Activated CD4-positive, alpha-beta T cell treated with anti-CD3 and anti-CD28 coated beads for 36 hours (primary cell): ENCODE measurements at regions not wholly inside any gene's neighbourhood (a gene's known extent, or its start where the extent isn't known, plus 50 kb on each side); places are given as distances from the start of the nearest gene placed in this dataset.

ENCODE experiments used
- ATAC-seq: fragments of 200-7000 bp; cut with Tn5 transposase; one replicate; pipeline ENCODE4 v1.10.0; 2021; ENCODE audit warnings: mild to moderate bottlenecking, moderate library complexity
- CTCF ChIA-PET: fragments of 350-600 bp; sonication (Branson Sonifier 250); formaldehyde crosslinking; loops from one replicate; lab custom pipeline; 2021; ENCODE audit warnings: antibody characterized with exemption; lab: Charles Lee
- POLR2A ChIA-PET: fragments of 350-600 bp; sonication (Branson Sonifier 250); formaldehyde crosslinking; loops from one replicate; lab custom pipeline; 2021; ENCODE audit warnings: antibody characterized with exemption, inconsistent platforms; lab: Charles Lee
- DNase-seq: peaks from one replicate; pipeline ENCODE4 v3.0.0-alpha.2; 2020
- H3K27ac Mint-ChIP-seq: one replicate; pipeline ENCODE4 v1.8.0; 2021; ENCODE audit warnings: mixed read lengths
- H3K27me3 Mint-ChIP-seq: one replicate; pipeline ENCODE4 v1.8.0; 2021; ENCODE audit warnings: mixed read lengths
- H3K36me3 Mint-ChIP-seq: one replicate; pipeline ENCODE4 v1.8.0; 2021; ENCODE audit warnings: low read depth, mixed read lengths
- H3K4me1 Mint-ChIP-seq: one replicate; pipeline ENCODE4 v1.8.0; 2021; ENCODE audit warnings: mixed read lengths
- H3K4me3 Mint-ChIP-seq: one replicate; pipeline ENCODE4 v1.8.0; 2021; ENCODE audit warnings: mild to moderate bottlenecking, moderate library complexity, mixed read lengths
- H3K9me3 Mint-ChIP-seq: one replicate; pipeline ENCODE4 v1.8.0; 2021; ENCODE audit warnings: low read depth, mixed read lengths
- intact Hi-C, 2 experiments: fragments of 100-400 bp; cut with DNase I in 1 of 2; cut with micrococcal nuclease in 1 of 2; formaldehyde crosslinking; loops; one replicate each; pipeline versions ENCODE4 v1.14.2 to v1.15.1; 2022 to 2024; cut with DNase I, micrococcal nuclease

- H3K27me3 Mint-ChIP-seq: peaks cover 24% of the 10 kb centered on the region
- H3K9me3 Mint-ChIP-seq: no peaks in the 10 kb centered on the region
- ChIA-PET POLR2A (no interaction called here), CTCF (no interaction called here)
- H3K4me1 Mint-ChIP-seq: no peaks in the 10 kb centered on the region
- H3K4me3 Mint-ChIP-seq: no peak overlapping the region
- DNase-seq: no peak
- intact Hi-C loops: no loop called here
- no peak overlapping the region for H3K27ac Mint-ChIP-seq
- no peaks in the 10 kb centered on the region for H3K36me3 Mint-ChIP-seq
- no peak for ATAC-seq
Measured at GRCh38 chr2:181752301-181752700, 72.0 kb upstream of the NEUROD1 start.

- POLR2A ChIA-PET: no interaction called here
Measured at GRCh38 chr2:181753686-181754085, 73.4 kb upstream of the NEUROD1 start.

DNA sequence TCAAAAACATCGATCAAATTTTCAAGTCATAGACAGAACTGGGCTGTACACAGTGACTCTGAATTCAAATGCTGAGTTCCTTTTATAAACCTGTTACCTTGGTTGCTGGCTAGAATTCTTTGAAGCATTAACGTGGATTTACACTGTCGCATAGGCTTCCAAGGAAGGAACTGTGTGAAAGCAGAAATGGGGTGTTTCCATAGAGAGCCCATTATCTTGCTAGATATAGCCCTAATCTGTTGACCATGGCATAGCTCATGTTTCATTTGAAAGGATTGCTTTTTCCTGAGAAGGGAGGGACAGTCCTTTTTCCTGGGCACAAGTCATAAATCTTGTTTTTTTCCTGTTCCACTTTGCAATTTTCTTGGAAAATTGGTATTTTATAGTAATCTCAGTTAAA is 73.8 kb upstream of the NEUROD1 start:
- H3K4me1 Mint-ChIP-seq: no peaks in the 10 kb centered on the region
- peaks cover 20% of the 10 kb centered on the region for H3K27me3 Mint-ChIP-seq
- ChIA-PET POLR2A (no interaction called here), CTCF (interaction anchor here (1.9 kb wide), 1 partner anchor 11 kb away, joined by 6 read pairs; no protein-coding TSS in a partner anchor)
- DNase-seq (no peak), ATAC-seq (no peak)
- intact Hi-C loops: no loop called here
- no peak overlapping the region for H3K27ac Mint-ChIP-seq
- H3K9me3 Mint-ChIP-seq: no peaks in the 10 kb centered on the region
- H3K4me3 Mint-ChIP-seq: no peak overlapping the region
- no peaks in the 10 kb centered on the region for H3K36me3 Mint-ChIP-seq

More at GRCh38 chr2:181753686-181754085, 73.4 kb upstream of the NEUROD1 start:
- Mint-ChIP-seq H3K36me3 (no peaks in the 10 kb centered on the region), H3K4me3 (no peak overlapping the region), H3K27me3 (peaks cover 20% of the 10 kb centered on the region), H3K9me3 (no peaks in the 10 kb centered on the region), H3K4me1 (no peaks in the 10 kb centered on the region), H3K27ac (no peak overlapping the region)
- CTCF ChIA-PET: interaction anchor here (1.9 kb wide), 1 partner anchor 11 kb away, joined by 6 read pairs; no protein-coding TSS in a partner anchor
- intact Hi-C loops: no loop called here
- ATAC-seq (no peak), DNase-seq (no peak)

DNA sequence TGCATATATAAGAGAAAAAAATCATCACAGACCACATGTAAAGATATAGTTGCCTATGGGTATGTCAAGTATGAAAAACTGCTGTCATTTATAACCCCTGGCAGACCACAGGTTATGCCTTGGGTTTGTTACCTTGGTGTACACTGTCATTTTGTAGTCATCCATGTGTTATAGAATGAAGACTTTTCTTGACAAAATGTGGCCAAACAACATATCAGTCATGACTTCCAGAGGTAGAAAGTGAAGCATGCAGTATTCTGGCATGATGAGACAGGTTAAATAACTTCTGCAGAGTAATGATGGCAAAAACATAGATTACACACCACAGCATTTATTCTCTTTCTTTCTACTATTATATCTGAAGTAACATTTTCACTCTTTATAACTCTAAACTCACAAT is 74.9 kb upstream of the NEUROD1 start:
- intact Hi-C loops: no loop called here
- H3K27ac Mint-ChIP-seq: no peak overlapping the region
- H3K27me3 Mint-ChIP-seq: peaks cover 19% of the 10 kb centered on the region
- H3K36me3 Mint-ChIP-seq: no peaks in the 10 kb centered on the region
- ChIA-PET CTCF (interaction anchor here (1.9 kb wide), 1 partner anchor 10 kb away, joined by 6 read pairs; no protein-coding TSS in a partner anchor), POLR2A (no interaction called here)
- no peak overlapping the region for H3K4me3 Mint-ChIP-seq
- ATAC-seq: peak; percentile 12
- H3K4me1 Mint-ChIP-seq: no peaks in the 10 kb centered on the region
- no peak for DNase-seq
- H3K9me3 Mint-ChIP-seq: peaks cover 5% of the 10 kb centered on the region

DNA sequence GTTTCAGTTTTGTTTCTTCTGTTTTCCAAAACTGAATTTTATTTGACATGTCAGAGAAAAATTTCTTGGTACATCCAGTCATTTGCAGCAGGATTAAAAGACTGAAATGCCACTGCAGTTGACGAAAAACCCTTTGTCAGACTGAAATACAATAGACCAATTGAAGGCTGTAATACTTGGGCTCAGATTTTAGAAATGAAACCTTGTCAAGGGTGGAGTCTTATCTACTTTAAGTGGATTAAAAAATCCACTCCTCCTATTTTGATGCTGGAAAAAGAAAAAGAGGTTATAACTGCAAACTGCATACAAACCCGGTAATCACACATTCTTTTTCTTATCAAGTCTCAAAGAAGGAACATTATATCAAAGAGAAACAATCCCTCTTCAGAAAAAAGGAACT is 80.2 kb upstream of the NEUROD1 start:
- Mint-ChIP-seq H3K36me3 (no peaks in the 10 kb centered on the region), H3K27ac (no peak overlapping the region), H3K4me3 (no peak overlapping the region), H3K9me3 (peaks cover 5% of the 10 kb centered on the region), H3K27me3 (peaks cover 8% of the 10 kb centered on the region), H3K4me1 (no peaks in the 10 kb centered on the region)
- ChIA-PET POLR2A (no interaction called here), CTCF (no interaction called here)
- DNase-seq (no peak), ATAC-seq (no peak)
- intact Hi-C loops: no loop called here

DNA sequence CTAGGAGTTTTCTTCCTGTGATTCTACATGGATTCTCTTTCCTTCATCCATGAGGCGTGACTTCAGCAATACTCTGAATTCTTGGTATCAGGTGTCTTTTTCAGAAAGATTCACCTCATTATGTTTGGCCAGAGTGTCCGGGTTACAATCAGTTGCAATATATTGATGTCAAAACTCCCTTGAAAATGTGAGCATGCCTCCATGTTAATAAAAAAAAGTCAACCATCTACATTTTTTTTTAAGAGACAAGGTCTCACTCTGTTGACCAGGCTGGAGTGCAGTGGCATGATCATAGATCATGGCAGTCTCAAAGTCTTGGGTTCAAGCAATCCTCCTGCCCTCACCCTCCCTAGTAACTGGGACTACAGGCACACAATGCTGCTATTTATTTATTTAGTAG is 80.9 kb upstream of the NEUROD1 start:
- Mint-ChIP-seq H3K9me3 (peaks cover 5% of the 10 kb centered on the region), H3K27me3 (peaks cover 4% of the 10 kb centered on the region), H3K36me3 (no peaks in the 10 kb centered on the region), H3K27ac (no peak overlapping the region), H3K4me3 (no peak overlapping the region), H3K4me1 (no peaks in the 10 kb centered on the region)
- CTCF ChIA-PET: no interaction called here
- ATAC-seq: no peak
- no peak for DNase-seq
- intact Hi-C loops: no loop called here
- POLR2A ChIA-PET: no interaction called here

DNA sequence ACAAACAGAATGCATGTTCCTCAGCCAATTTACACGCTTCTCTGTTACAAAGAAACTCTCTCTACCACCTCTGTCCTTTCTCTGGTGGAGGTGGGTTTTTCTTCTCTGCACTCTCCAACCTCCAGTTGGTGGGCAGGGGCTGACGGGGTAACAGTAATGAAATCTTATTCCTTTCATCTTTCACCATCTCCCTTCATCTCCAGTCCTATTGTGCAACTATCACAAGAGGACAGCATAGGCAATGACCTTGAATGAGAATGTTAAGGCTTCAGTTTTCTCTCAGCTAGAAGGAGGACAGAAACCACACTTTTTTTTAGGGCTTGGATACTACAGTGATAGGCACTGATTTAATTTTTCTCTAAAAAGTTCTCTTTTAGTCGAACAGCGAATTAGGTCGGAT is 81.7 kb upstream of the NEUROD1 start:
- H3K9me3 Mint-ChIP-seq: peaks cover 5% of the 10 kb centered on the region
- no peak for DNase-seq
- intact Hi-C loops: no loop called here
- no peak overlapping the region for H3K27ac Mint-ChIP-seq
- ChIA-PET POLR2A (no interaction called here), CTCF (no interaction called here)
- no peak overlapping the region for H3K4me3 Mint-ChIP-seq
- no peaks in the 10 kb centered on the region for H3K36me3 Mint-ChIP-seq
- ATAC-seq: no peak
- H3K27me3 Mint-ChIP-seq: peaks cover 3% of the 10 kb centered on the region
- no peaks in the 10 kb centered on the region for H3K4me1 Mint-ChIP-seq

DNA sequence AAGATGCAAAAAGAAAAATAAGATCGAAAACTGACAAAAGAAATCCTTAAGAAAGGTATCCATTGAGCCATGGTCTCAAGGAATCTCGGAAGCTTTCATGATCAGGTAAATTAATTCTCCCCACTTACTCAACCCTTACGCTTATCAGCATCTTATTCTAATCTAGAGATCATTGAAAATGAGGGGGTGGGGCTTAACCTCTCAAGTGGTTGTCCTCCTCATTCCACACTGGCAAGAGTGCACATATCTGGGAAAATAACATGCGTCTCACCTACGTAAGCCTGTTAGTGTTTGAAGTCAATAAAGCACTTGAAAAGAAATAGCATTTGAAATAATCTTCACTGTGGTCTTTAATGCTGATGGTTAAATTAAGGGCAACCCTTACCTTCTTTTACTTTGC is 82.5 kb upstream of the NEUROD1 start:
- peaks cover 5% of the 10 kb centered on the region for H3K9me3 Mint-ChIP-seq
- ATAC-seq (no peak), DNase-seq (no peak)
- intact Hi-C loops: no loop called here
- ChIA-PET CTCF (no interaction called here), POLR2A (no interaction called here)
- H3K36me3 Mint-ChIP-seq: no peaks in the 10 kb centered on the region
- H3K4me1 Mint-ChIP-seq: no peaks in the 10 kb centered on the region
- H3K27ac Mint-ChIP-seq: no peak overlapping the region
- no peak overlapping the region for H3K4me3 Mint-ChIP-seq
- peaks cover 3% of the 10 kb centered on the region for H3K27me3 Mint-ChIP-seq

- intact Hi-C loops: no loop called here
- peaks cover 5% of the 10 kb centered on the region for H3K9me3 Mint-ChIP-seq
- ChIA-PET CTCF (no interaction called here), POLR2A (no interaction called here)
- no peak overlapping the region for H3K27ac Mint-ChIP-seq
- no peaks in the 10 kb centered on the region for H3K36me3 Mint-ChIP-seq
- H3K4me3 Mint-ChIP-seq: no peak overlapping the region
- peaks cover 3% of the 10 kb centered on the region for H3K27me3 Mint-ChIP-seq
- ATAC-seq: no peak
- DNase-seq: no peak
- H3K4me1 Mint-ChIP-seq: no peaks in the 10 kb centered on the region
Measured at GRCh38 chr2:181763423-181763822, 83.1 kb upstream of the NEUROD1 start.

GRCh38 chr2:181764095-181764963 is 84.0 kb upstream of the NEUROD1 start:
- Mint-ChIP-seq H3K27me3 (no peaks in the 10 kb centered on the region), H3K36me3 (no peaks in the 10 kb centered on the region), H3K27ac (no peak overlapping the region), H3K4me1 (no peaks in the 10 kb centered on the region), H3K9me3 (peaks cover 5% of the 10 kb centered on the region), H3K4me3 (no peak overlapping the region)
- ChIA-PET POLR2A (no interaction called here), CTCF (interaction anchor here (0.7 to 1.5 kb wide), 2 partner anchors 10 to 190 kb away, joined by 3 to 6 read pairs; no protein-coding TSS in a partner anchor)
- DNase-seq (no peak), ATAC-seq (no peak)
- intact Hi-C loops: no loop called here

- no peaks in the 10 kb centered on the region for H3K4me1 Mint-ChIP-seq
- ATAC-seq (no peak), DNase-seq (no peak)
- CTCF ChIA-PET: interaction anchor here (1.0 kb wide), 1 partner anchor 26 kb away, joined by 3 read pairs; no protein-coding TSS in a partner anchor
- H3K27me3 Mint-ChIP-seq: peaks cover 3% of the 10 kb centered on the region
- no peaks in the 10 kb centered on the region for H3K9me3 Mint-ChIP-seq
- H3K27ac Mint-ChIP-seq: no peak overlapping the region
- POLR2A ChIA-PET: no interaction called here
- no peak overlapping the region for H3K4me3 Mint-ChIP-seq
- no peaks in the 10 kb centered on the region for H3K36me3 Mint-ChIP-seq
- intact Hi-C loops: no loop called here
Measured at GRCh38 chr2:181766129-181766528, 85.8 kb upstream of the NEUROD1 start.

GRCh38 chr2:181770150-181770549 is 89.8 kb upstream of the NEUROD1 start:
- Mint-ChIP-seq H3K36me3 (no peaks in the 10 kb centered on the region), H3K27me3 (peaks cover 6% of the 10 kb centered on the region), H3K27ac (no peak overlapping the region), H3K9me3 (no peaks in the 10 kb centered on the region), H3K4me3 (no peak overlapping the region), H3K4me1 (no peaks in the 10 kb centered on the region)
- ATAC-seq: no peak
- ChIA-PET POLR2A (no interaction called here), CTCF (no interaction called here)
- DNase-seq: no peak
- intact Hi-C loops: no loop called here
